Right lobe of liver (tissue), 4 donors: ENCODE measurements at regions not wholly inside any gene's neighbourhood (a gene's known extent, or its start where the extent isn't known, plus 50 kb on each side); places are given as distances from the start of the nearest gene placed in this dataset.

ENCODE experiments used
- POLR2A ChIP-seq: fragments of 450-650 bp; IDR thresholded peaks from one replicate; pipeline ENCODE4 v1.6.1; 2017; ENCODE audit warnings: antibody characterized with exemption, mild to moderate bottlenecking
- TF ChIP-seq, protein P1 (sequence below), 4 donors: fragments of 200-600 bp in 3 of 4; fragments of 450-650 bp in 1 of 4; IDR thresholded peaks; one replicate each; pipeline versions ENCODE4 v1.5.1 to v1.8.0; 2016 to 2022; ENCODE audit warnings: antibody characterized with exemption in 4 of 4, mild to moderate bottlenecking in 2 of 4
- donor health status: DM: no; HTN: no; CAD: no.
- donor health status: DM: no; HTN: no; CAD: no.
- donor health status: DM: no; HTN: yes; CAD: no.

DNA sequence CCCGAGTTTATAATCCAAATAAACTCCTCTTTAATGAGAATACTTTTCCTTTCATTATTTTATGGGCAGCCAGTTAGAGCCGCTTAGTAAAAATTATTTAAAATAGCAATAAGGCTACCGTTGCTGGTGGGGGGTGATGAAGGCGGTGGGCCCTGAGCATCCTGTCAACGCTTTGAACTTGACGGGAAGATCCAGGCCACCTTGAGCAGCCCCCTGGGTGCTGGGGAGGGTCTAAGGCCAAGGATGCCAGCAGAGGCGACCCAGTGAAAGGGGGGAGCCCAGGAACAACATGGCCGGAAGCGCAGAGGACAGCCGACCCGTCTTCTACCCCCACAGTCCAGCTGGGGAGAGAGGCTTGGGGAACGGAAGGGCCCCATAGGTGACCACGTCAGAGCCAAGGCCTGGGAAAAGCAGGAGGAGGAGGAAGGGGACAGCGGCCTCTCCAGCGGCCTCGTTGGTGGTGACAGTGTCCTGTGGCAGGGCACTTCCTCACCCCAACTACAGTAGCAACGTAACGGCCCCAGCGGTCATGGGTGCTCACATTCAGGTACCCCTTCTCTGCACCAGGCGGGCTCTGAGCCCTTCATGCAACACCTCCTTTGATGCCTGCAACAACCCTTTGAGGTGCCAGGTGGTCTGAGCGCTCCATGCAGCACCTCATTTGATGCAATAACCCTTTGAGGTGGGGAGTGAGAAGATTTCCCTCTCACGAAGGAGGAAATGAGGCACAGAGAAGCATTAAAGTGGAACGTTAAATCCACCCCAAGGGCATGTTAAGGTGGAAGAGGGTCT, 695.3 kb downstream of the TBC1D22A start:
- TF ChIP-seq, protein P1, sequence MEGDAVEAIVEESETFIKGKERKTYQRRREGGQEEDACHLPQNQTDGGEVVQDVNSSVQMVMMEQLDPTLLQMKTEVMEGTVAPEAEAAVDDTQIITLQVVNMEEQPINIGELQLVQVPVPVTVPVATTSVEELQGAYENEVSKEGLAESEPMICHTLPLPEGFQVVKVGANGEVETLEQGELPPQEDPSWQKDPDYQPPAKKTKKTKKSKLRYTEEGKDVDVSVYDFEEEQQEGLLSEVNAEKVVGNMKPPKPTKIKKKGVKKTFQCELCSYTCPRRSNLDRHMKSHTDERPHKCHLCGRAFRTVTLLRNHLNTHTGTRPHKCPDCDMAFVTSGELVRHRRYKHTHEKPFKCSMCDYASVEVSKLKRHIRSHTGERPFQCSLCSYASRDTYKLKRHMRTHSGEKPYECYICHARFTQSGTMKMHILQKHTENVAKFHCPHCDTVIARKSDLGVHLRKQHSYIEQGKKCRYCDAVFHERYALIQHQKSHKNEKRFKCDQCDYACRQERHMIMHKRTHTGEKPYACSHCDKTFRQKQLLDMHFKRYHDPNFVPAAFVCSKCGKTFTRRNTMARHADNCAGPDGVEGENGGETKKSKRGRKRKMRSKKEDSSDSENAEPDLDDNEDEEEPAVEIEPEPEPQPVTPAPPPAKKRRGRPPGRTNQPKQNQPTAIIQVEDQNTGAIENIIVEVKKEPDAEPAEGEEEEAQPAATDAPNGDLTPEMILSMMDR (IDR thresholded peaks at IDR 0.05), result no peak
- no peak for TF ChIP-seq POLR2A
